ENCODE measurements at regions not wholly inside any gene's neighbourhood (a gene's known extent, or its start where the extent isn't known, plus 50 kb on each side); places are given as distances from the start of the nearest gene placed in this dataset.

DNA sequence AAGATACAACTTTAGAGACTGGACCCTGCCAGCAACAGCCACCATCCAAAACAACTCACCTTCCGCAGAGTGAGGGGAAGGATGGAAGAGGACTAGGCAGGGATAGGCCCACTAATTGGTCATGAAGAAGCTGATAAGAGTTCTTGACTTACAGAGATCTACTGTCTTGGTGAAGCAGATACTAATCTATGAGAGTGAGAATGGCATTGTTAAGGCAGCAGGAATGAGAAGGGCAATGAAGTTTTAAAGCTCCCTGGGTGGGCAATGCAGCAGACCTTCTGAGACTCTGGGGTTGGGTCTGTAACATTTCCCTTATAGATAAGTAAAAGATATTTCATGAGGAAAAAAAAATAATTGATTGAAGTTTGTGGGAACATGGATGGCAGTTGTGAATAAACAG is 63.7 kb downstream of the KLF12 start:
- TF ChIP-seq TCF7L2 (IDR thresholded peaks at IDR 0.05; ENCODE audit: borderline replicate concordance, extremely low read depth, insufficient read depth, insufficient read length) (no peak), EZH2phosphoT487 (IDR thresholded peaks at IDR 0.05; ENCODE audit: borderline replicate concordance) (no peak), POLR2A (IDR thresholded peaks at IDR 0.05; ENCODE audit: borderline replicate concordance, extremely low read depth, insufficient read depth, insufficient read length) (no peak), ATF3 (IDR thresholded peaks at IDR 0.05) (no peak), SP1 (IDR thresholded peaks at IDR 0.05; ENCODE audit: low read depth) (no peak), CEBPB (IDR thresholded peaks at IDR 0.05; ENCODE audit: low read depth) (no peak), FOSL1 (IDR thresholded peaks at IDR 0.05; ENCODE audit: low read depth) (no peak), EZH2 (IDR thresholded peaks at IDR 0.05) (no peak), YY1 (IDR thresholded peaks at IDR 0.05; ENCODE audit: extremely low read depth, insufficient replicate concordance, low read depth, low read length) (no peak), SRF (IDR thresholded peaks at IDR 0.05; ENCODE audit: low read depth) (no peak), POLR2AphosphoS5 (IDR thresholded peaks at IDR 0.05; ENCODE audit: low read depth, low read length) (no peak)
- TF ChIP-seq, protein P1, sequence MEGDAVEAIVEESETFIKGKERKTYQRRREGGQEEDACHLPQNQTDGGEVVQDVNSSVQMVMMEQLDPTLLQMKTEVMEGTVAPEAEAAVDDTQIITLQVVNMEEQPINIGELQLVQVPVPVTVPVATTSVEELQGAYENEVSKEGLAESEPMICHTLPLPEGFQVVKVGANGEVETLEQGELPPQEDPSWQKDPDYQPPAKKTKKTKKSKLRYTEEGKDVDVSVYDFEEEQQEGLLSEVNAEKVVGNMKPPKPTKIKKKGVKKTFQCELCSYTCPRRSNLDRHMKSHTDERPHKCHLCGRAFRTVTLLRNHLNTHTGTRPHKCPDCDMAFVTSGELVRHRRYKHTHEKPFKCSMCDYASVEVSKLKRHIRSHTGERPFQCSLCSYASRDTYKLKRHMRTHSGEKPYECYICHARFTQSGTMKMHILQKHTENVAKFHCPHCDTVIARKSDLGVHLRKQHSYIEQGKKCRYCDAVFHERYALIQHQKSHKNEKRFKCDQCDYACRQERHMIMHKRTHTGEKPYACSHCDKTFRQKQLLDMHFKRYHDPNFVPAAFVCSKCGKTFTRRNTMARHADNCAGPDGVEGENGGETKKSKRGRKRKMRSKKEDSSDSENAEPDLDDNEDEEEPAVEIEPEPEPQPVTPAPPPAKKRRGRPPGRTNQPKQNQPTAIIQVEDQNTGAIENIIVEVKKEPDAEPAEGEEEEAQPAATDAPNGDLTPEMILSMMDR (IDR thresholded peaks at IDR 0.05 in 2 of 3, conservative IDR thresholded peaks at IDR 0.05 in 1 of 3; ENCODE audit: borderline replicate concordance in 1 of 3, insufficient read depth in 1 of 3, low read depth in 2 of 3, low read length in 2 of 3), result no peak
- TF ChIP-seq, protein P2, sequence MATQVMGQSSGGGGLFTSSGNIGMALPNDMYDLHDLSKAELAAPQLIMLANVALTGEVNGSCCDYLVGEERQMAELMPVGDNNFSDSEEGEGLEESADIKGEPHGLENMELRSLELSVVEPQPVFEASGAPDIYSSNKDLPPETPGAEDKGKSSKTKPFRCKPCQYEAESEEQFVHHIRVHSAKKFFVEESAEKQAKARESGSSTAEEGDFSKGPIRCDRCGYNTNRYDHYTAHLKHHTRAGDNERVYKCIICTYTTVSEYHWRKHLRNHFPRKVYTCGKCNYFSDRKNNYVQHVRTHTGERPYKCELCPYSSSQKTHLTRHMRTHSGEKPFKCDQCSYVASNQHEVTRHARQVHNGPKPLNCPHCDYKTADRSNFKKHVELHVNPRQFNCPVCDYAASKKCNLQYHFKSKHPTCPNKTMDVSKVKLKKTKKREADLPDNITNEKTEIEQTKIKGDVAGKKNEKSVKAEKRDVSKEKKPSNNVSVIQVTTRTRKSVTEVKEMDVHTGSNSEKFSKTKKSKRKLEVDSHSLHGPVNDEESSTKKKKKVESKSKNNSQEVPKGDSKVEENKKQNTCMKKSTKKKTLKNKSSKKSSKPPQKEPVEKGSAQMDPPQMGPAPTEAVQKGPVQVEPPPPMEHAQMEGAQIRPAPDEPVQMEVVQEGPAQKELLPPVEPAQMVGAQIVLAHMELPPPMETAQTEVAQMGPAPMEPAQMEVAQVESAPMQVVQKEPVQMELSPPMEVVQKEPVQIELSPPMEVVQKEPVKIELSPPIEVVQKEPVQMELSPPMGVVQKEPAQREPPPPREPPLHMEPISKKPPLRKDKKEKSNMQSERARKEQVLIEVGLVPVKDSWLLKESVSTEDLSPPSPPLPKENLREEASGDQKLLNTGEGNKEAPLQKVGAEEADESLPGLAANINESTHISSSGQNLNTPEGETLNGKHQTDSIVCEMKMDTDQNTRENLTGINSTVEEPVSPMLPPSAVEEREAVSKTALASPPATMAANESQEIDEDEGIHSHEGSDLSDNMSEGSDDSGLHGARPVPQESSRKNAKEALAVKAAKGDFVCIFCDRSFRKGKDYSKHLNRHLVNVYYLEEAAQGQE (IDR thresholded peaks at IDR 0.05; ENCODE audit: low read depth), result no peak

Data from HCT116 (cell line).